Endothelial cell of umbilical vein (primary cell): ENCODE measurements at regions not wholly inside any gene's neighbourhood (a gene's known extent, or its start where the extent isn't known, plus 50 kb on each side); places are given as distances from the start of the nearest gene placed in this dataset.

Experiments used
- BruUV-seq: library from RNA; stranded (reverse); fragments of 400-500 nt; replicated peaks from 2 replicates; lab custom pipeline; 2021; lab: Mats Ljungman, UMichigan
- CTCF ChIA-PET: fragments of 300-600, 350-600 bp; sonication (Branson Sonifier 250); formaldehyde crosslinking; loops from one replicate; lab custom pipeline; 2021; ENCODE audit warnings: antibody characterized with exemption, inconsistent platforms; lab: Charles Lee
- POLR2A ChIA-PET: fragments of 300-600, 350-600 bp; sonication (Branson Sonifier 250); formaldehyde crosslinking; loops from one replicate; lab custom pipeline; 2021; ENCODE audit warnings: antibody characterized with exemption, inconsistent platforms; lab: Charles Lee
- DNase-seq: peaks from one replicate; pipeline ENCODE4 v3.0.0-alpha.2; 2011; ENCODE audit warnings: low read depth, low spot score
- FAIRE-seq: peaks from 2 replicates; lab custom pipeline; 2011; peaks lifted over from hg19 to GRCh38; lab: Jason Lieb, UNC
- H2AFZ ChIP-seq: 2 replicates; pipeline ENCODE4 v1.6.0; 2012; ENCODE audit warnings: low read depth, low read length, control low read depth, inconsistent platforms
- H3K27ac ChIP-seq: 2 replicates; pipeline ENCODE4 v1.5.1; 2011; ENCODE audit warnings: low read depth, mild to moderate bottlenecking, control low read depth, low read length, moderate library complexity; ENCODE audit not compliant: insufficient read depth
- H3K27me3 ChIP-seq, 2 experiments: 2 replicates each; pipeline versions ENCODE4 v1.6.0 to v1.6.1; 2011; ENCODE audit warnings: low read length in 2 of 2, mixed read lengths in 1 of 2; ENCODE audit not compliant: control insufficient read depth in 2 of 2, insufficient read depth in 2 of 2
- H3K36me3 ChIP-seq, 2 experiments: 2 replicates in 1 of 2; 3 replicates in 1 of 2; pipeline ENCODE4 v1.5.1; 2011; ENCODE audit warnings: low read length in 2 of 2, mild to moderate bottlenecking in 1 of 2, moderate library complexity in 1 of 2; ENCODE audit not compliant: control insufficient read depth in 2 of 2, insufficient read depth in 2 of 2; ENCODE audit errors: extremely low read depth in 1 of 2
- H3K4me1 ChIP-seq: 3 replicates; pipeline ENCODE4 v1.5.1; 2011; ENCODE audit warnings: mild to moderate bottlenecking, low read length; ENCODE audit not compliant: control insufficient read depth, insufficient read depth; ENCODE audit errors: extremely low read depth
- H3K4me2 ChIP-seq: 2 replicates; pipeline ENCODE4 v1.6.1; 2011; ENCODE audit warnings: low read length, control low read depth, mixed read lengths; ENCODE audit not compliant: insufficient read depth
- H3K4me3 ChIP-seq, 3 experiments: fragments of 200-600 bp in 1 of 3; sonication (generic), shearing (Covaris generic) in 1 of 3; replicated peaks in 1 of 3; 2 replicates each; pipeline ENCODE4 v1.5.1; 2011 to 2016; ENCODE audit warnings: control low read depth in 3 of 3, low read length in 3 of 3, mild to moderate bottlenecking in 2 of 3, inconsistent platforms in 1 of 3, low read depth in 1 of 3, moderate library complexity in 1 of 3; ENCODE audit not compliant: insufficient read depth in 1 of 3
- H3K79me2 ChIP-seq: 2 replicates; pipeline ENCODE4 v1.6.0; 2012; ENCODE audit warnings: low read length, inconsistent platforms; ENCODE audit not compliant: control insufficient read depth, insufficient read depth
- H3K9ac ChIP-seq: replicated peaks from 2 replicates; pipeline ENCODE3; 2011; ENCODE audit warnings: low read length, control low read depth; ENCODE audit not compliant: insufficient read depth; ENCODE audit errors: extremely low read depth
- H3K9me1 ChIP-seq: replicated peaks from 3 replicates; pipeline ENCODE4 v1.6.0; 2011; ENCODE audit warnings: mild to moderate bottlenecking, low read length; ENCODE audit not compliant: control insufficient read depth, insufficient read depth; ENCODE audit errors: extremely low read depth
- H3K9me3 ChIP-seq: replicated peaks from 2 replicates; pipeline ENCODE4 v1.5.1; 2012; ENCODE audit warnings: low read length, inconsistent platforms; ENCODE audit not compliant: control insufficient read depth, insufficient read depth
- H4K20me1 ChIP-seq: replicated peaks from 2 replicates; pipeline ENCODE3; 2011; ENCODE audit warnings: mild to moderate bottlenecking, low read length; ENCODE audit not compliant: control insufficient read depth, insufficient read depth; ENCODE audit errors: extremely low read depth
- CTCF ChIP-seq, 2 donors: IDR thresholded peaks; 1 replicate in 1 of 2; 2 replicates in 1 of 2; pipeline ENCODE4 v1.5.1; 2011; ENCODE audit warnings: low read length in 2 of 2, mild to moderate bottlenecking in 2 of 2, moderate library complexity in 2 of 2, control low read depth in 1 of 2, inconsistent platforms in 1 of 2, low read depth in 1 of 2; ENCODE audit not compliant: insufficient read depth in 1 of 2; ENCODE audit errors: extremely low read depth in 1 of 2
- EZH2 ChIP-seq: IDR thresholded peaks from 2 replicates; pipeline ENCODE4 v1.6.1; 2012; ENCODE audit warnings: borderline replicate concordance, low read depth, mild to moderate bottlenecking, moderate library complexity, low read length, inconsistent platforms; ENCODE audit not compliant: severe bottlenecking
- FOS ChIP-seq: IDR thresholded peaks from 2 replicates; pipeline ENCODE4 v1.6.1; 2011; ENCODE audit warnings: mild to moderate bottlenecking, low read length, moderate library complexity, borderline replicate concordance; ENCODE audit not compliant: insufficient read depth
- GATA2 ChIP-seq: IDR thresholded peaks from 2 replicates; pipeline ENCODE4 v1.7.0; 2011; ENCODE audit warnings: low read depth, mild to moderate bottlenecking, moderate library complexity, mixed read lengths, low read length; ENCODE audit not compliant: insufficient read length, insufficient read depth
- JUN ChIP-seq: IDR thresholded peaks from 2 replicates; pipeline ENCODE4 v1.6.1; 2011; ENCODE audit warnings: borderline replicate concordance, low read depth; ENCODE audit not compliant: insufficient read length, insufficient read depth
- MYC ChIP-seq: IDR thresholded peaks from one replicate; pipeline ENCODE4 v1.6.1; 2011; ENCODE audit warnings: mild to moderate bottlenecking, low read depth, low read length
- POLR2A ChIP-seq: IDR thresholded peaks from 2 replicates; pipeline ENCODE4 v1.6.1; 2012; ENCODE audit warnings: low read depth, mild to moderate bottlenecking, control low read depth, low read length
- POLR2AphosphoS5 ChIP-seq: IDR thresholded peaks from 2 replicates; pipeline ENCODE4 v1.6.1; 2012; ENCODE audit warnings: low read depth, mild to moderate bottlenecking, control low read depth, low read length, moderate library complexity; ENCODE audit not compliant: insufficient read depth
- dilution Hi-C: fragments of 300-500 bp; cut with MboI; formaldehyde crosslinking; loops from one replicate; pipeline ENCODE4 v1.15.0; 2019; ENCODE audit warnings: low sequenced_read_pairs; ENCODE audit not compliant: extremely low pct_ligation_motif_present
- intact Hi-C: fragments of 100-400 bp; cut with micrococcal nuclease; formaldehyde crosslinking; loops from one replicate; pipeline ENCODE4 v1.10.0; 2022
- TF ChIP-seq, protein P1 (sequence below): IDR thresholded peaks from 2 replicates; pipeline ENCODE4 v1.6.1; 2011; ENCODE audit not compliant: insufficient read depth, insufficient read length

DNA sequence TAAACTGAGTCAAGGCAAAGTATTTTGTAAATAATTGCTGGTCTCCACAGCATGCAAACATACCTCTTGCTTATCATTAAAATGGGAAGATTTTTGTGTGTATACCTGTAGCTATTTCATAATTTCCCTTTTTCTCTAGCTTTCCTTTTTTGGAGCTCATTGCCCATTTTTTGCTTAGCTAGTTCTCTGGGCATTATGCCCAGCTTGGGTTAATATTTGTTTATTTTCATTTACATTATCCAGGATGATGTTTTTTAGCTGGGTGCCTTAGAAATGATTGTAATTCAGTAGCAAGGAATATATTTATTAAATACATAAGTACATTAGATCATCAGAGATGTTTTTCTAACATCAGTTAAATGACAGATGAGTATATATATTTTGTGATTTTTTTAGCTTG is 1271.7 kb upstream of the GBE1 start:
- DNase-seq (no peak), FAIRE-seq (no peak)
- H2AFZ ChIP-seq = no peak overlapping the region
- no peak overlapping the region for H3K27ac ChIP-seq
- H3K4me3 ChIP-seq = no peak overlapping the region
- H3K4me1 ChIP-seq = no peaks in the 10 kb centered on the region
- no peaks in the 10 kb centered on the region for H3K27me3 ChIP-seq
- no peaks in the 10 kb centered on the region for H3K79me2 ChIP-seq
- H3K36me3 ChIP-seq = no peaks in the 10 kb centered on the region
- POLR2A ChIA-PET = no interaction called here
- dilution Hi-C loops (no loop called here), intact Hi-C loops (no loop called here)
- H3K9ac ChIP-seq = no peak overlapping the region
- no peaks in the 10 kb centered on the region for H3K9me1 ChIP-seq
- CTCF ChIA-PET = interaction anchor here (2.0 kb wide), 1 partner anchor 9 kb away, joined by 5 read pairs; no protein-coding TSS in a partner anchor
- no peaks in the 10 kb centered on the region for H4K20me1 ChIP-seq
- no TSS peak for BruUV-seq
- H3K4me2 ChIP-seq = no peak overlapping the region
- peaks cover 1% of the 10 kb centered on the region for H3K9me3 ChIP-seq
- TF ChIP-seq CTCF (IDR thresholded peaks at IDR 0.05; ENCODE audit: extremely low read depth in 1 of 2, insufficient read depth in 1 of 2, low read depth in 1 of 2, low read length in 2 of 2) (no peak), MYC (no peak), GATA2 (no peak), POLR2AphosphoS5 (no peak), FOS (no peak)

DNA sequence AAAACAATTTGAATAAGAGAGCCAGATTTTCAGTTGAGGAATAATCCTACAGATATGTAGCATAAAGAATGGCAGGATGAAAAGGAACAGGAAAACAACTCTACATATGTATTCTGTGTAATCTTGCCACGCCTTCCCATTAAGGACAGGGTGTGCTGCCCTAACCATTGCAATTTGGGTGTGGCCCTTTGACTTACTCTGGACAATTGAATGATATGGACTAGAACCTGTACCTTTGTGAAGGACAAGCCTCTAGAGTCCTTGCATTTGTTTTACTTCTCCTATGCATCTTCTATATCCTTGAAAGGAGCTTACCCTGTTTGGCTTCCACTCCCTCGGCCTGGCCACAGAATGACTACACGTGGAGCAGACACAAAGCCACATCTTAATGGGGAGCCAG is 1261.6 kb upstream of the GBE1 start:
- no peaks in the 10 kb centered on the region for H4K20me1 ChIP-seq
- DNase-seq (no peak), FAIRE-seq (no peak)
- ChIA-PET CTCF (interaction anchor here (2.4 kb wide), 1 partner anchor 10 kb away, joined by 5 read pairs; no protein-coding TSS in a partner anchor), POLR2A (no interaction called here)
- TF ChIP-seq CTCF (IDR thresholded peaks at IDR 0.05; ENCODE audit: extremely low read depth in 1 of 2, insufficient read depth in 1 of 2, low read depth in 1 of 2, low read length in 2 of 2) = no peak
- TF ChIP-seq JUN = no peak
- TF ChIP-seq POLR2A = no peak
- TF ChIP-seq GATA2 = no peak
- no peak for TF ChIP-seq POLR2AphosphoS5
- TF ChIP-seq FOS = no peak
- TF ChIP-seq, protein P1, sequence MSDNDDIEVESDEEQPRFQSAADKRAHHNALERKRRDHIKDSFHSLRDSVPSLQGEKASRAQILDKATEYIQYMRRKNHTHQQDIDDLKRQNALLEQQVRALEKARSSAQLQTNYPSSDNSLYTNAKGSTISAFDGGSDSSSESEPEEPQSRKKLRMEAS = no peak
- no peak for TF ChIP-seq EZH2
- no peak for TF ChIP-seq MYC
- H3K9ac ChIP-seq = no peak overlapping the region
- intact Hi-C loops = no loop called here
- H2AFZ ChIP-seq = no peak overlapping the region
- no TSS peak for BruUV-seq
- H3K79me2 ChIP-seq = no peaks in the 10 kb centered on the region
- H3K4me2 ChIP-seq = no peak overlapping the region
- H3K27me3 ChIP-seq = no peaks in the 10 kb centered on the region
- no peaks in the 10 kb centered on the region for H3K9me1 ChIP-seq
- H3K36me3 ChIP-seq = no peaks in the 10 kb centered on the region
- H3K4me1 ChIP-seq = no peaks in the 10 kb centered on the region
- H3K4me3 ChIP-seq = no peak overlapping the region
- dilution Hi-C loops = no loop called here
- H3K27ac ChIP-seq = no peak overlapping the region
- no peaks in the 10 kb centered on the region for H3K9me3 ChIP-seq
